NCI-H2081 (cell line): ENCODE measurements at regions not wholly inside any gene's neighbourhood (a gene's known extent, or its start where the extent isn't known, plus 50 kb on each side); places are given as distances from the start of the nearest gene placed in this dataset.
A peak's percentile ranks its signal among the peaks of the same experiment; 100 is the strongest.

Experiments
- DNase-seq, 2 experiments: peaks; one replicate each; lab custom pipeline; 2025; lab: John Stamatoyannopoulos, UW

DNA sequence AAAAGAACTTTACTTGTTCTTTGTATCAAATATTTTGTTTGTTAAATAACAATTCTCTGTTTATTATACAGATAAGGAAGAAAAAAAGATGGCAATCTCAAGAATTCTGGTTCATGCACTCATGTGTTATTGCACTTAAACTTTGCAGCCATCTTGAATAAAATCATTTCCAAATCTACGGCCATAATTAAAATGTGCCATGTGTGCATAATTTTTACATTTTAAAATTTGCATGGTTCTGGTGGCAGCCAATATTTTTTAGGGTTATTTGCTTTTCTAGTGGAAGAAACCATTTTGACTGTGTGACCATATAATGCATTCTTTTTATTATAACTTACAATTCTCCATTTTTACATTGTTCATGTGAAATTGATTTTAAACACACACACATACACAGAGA lies 1518.1 kb upstream of the ZEB2 start:
- no peak for DNase-seq

DNA sequence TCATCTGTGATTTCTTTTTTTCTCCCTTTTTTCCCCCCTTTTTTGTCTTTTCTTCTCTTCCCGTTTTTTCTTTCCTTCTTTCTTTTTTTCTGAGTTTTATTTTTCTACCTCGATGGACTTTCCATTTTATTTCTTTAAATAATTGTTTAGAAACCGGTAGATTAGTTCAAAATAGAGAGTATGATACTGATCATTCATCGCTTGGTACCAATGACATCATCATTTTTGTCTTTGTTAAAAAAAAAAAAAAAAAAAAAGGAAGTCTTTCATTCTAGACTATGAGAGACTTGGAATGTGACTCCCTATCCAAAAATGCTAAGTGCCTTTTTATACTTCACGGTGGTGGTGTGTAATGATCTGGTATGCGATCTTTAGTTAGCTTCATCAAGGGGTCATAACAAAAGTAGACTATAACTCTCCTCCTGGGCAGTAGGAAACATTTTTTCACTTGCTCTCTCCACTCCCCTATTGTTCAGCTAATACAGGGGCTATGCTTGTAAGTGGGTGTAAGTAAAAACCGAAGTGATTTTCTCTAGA lies 1517.5 kb upstream of the ZEB2 start:
- DNase-seq, result no peak

DNA sequence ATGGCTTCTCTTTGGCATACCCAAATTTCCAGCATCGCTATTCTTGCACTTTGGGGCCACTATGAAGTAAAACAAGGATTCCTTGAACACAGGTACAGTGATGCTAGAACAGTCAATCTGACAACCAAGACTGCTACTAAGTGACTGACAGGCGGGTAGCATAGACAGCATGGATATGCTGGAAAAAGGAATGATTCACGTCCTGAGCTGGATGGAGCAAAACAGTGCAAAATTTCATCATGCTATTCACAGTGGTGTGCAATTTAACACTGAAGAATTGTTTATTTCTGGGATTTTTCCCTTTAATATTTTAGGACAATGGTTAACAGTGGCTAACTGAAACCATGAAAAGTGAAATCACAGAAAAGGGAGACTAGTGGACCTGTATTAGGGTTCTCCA lies 1511.2 kb upstream of the ZEB2 start:
- no peak for DNase-seq

DNA sequence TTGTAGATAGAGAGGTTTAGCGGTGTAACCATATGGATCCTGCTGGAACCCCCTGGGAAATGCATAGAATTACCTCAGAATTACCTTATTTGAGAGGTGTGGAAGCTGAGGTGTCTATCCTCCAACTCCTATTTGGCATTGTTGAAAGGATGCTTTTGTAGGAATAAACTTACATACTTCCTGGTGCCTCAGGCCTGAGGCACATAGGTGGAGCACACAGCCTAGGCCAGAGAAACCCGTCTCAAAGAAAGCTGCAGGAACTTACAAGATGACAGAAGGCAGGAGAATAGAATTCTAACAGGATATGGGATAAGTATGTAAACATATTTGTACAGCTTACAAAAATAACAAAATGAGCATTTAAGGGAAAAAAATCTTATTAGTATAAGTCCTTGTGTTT lies 1507.2 kb upstream of the ZEB2 start:
- DNase-seq, result no peak

DNA sequence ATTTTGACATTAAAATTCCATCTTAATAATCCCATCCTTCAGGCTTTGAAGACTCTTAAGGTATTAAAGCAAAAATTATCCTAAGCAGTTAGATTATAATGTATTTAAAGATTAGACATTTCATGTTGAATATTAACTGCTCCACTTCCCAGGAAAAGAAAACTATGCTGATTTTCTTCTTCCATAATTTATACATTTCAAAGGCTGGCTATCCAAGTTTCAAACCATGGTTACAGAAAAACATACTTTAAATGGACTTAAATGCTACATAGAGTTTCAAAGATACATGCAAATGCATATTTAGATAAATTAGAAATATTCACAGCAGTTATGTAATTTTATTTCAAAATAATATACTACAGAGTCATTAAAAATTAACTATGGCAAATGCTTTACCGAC lies 1505.6 kb upstream of the ZEB2 start:
- no peak for DNase-seq

DNA sequence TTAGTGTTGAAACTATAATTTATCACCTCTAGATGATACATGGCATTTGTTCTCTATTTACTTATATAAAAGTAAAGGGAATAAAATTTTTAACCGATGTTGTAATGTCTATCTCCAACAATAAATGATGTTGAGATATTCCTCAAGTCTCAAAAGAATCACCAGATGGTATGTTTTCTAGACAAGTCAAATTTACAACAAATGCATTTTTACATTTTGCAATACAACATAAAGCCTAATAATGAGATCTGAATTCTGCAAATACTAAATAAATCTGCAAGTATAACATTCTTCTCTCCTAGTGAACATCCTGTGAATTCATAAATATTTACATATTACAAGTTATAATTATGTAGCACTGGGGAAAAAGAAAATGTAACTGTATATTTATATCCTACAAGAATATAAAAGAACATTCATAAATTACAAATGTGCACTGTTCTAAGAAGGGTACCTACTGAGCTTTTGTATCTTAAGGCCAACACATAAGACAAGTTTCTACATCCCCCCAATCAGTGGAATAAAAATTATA lies 1504.4 kb upstream of the ZEB2 start:
- no peak for DNase-seq

DNA sequence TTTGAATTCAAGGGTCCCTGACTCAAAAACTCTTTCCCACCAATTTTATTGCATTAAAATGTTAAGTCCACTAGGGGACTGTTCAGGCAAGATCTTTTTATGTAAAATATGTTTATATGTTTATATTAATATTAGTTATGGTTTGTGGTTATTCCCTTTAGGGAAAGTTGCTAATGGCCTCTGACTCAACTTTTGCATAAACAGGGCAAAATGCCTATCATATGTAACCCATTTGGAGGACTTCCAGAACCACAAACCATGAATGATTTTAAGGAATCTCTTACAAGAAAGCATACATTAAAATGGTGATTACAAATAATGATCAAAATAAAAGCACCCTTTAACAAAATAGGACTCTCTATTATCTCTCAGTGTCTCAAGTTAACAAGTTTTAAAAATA lies 1484.5 kb upstream of the ZEB2 start:
- DNase-seq, result no peak

DNA sequence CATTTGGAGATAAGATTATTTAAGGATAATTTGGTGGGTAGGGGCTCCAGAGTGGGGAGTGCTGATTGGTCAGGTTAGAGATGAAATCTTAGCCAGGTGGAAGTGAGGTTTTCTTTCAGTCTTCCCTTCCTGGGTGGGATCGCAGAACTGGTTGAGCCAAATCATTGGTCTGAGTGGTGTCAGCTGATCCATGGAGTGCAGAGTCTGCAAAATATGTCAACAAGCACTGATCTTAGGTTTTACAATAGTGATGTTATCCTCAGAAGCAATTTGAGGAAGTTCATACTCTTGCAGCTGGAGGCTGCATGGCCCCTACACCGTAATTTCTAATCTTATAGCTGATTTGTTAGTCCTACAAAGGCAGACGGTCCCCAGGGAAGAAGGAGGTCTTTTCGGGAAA lies 1483.4 kb upstream of the ZEB2 start:
- no peak for DNase-seq

DNA sequence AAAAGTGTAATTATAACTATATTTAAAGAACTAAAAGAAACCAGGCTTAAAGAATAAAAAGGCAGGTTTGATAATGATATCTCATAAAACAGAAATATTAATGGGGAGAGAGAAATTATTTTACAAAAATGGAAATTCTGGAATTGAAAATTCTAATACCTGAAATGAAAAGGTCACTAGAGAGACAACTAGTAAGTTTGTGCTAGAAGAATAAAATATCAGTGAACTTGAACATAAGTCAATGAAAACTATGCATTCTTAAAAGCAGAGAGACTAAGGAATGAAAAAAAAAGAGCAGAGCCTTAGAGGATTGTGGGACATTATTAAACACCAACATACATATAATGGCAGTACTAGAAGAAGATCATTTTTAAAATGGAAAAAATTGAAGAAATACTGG lies 1475.0 kb upstream of the ZEB2 start:
- no peak for DNase-seq

DNA sequence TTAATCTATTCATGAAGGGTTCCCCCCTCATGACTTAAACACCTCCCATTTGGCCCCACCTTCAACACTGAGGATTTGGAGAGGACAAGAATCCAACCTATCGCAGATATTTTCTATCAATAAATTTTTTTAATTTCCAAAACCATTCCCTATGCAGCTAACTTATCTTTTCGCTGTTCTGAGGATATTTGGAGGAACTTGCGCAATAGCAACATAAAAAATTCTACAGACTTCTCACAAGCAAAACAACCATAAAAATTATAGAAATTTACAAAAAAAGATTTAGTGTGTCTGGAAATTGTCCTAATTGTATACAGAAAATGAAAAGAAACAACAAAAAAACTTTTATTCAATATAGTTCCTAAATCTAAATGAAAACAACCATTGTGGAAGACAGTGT lies 1472.7 kb upstream of the ZEB2 start:
- no peak for DNase-seq

DNA sequence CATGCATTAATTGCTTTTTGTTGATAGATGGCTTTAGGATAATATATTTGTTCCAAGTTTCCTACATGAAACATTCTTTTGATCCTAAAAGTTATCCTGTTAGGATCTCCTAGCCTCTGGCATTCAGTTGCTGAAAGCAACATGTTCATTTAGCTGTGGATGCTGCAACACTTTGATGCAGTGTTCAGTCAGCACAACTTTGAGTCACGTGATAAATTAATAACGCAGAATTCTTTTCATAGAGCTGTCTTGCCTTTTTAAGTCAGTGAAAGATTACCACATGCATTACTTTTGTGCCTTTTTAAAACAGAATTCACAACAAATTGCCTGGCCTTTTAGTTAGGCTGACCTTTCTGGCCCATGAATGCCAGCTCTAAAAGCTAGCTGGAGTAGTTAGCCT lies 1467.9 kb upstream of the ZEB2 start:
- no peak for DNase-seq

DNA sequence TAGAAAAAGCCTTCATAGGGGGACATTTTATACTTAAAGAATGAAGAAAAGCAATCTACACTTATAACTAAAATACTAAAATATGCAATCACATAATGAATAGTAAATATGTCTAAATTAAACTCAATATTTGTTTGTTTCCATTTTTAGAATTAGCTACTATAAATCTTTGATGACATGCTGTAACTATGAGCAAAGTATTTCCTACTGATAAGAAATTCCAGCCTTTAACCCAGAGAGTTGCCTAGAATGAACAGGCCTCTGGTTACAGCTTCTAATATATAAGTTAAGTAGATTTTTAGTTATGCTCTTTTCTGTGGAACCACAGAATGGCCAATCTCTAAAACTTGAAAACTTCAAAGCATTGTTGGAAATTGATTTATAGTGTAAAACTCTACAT lies 1465.6 kb upstream of the ZEB2 start:
- DNase-seq, result no peak

DNA sequence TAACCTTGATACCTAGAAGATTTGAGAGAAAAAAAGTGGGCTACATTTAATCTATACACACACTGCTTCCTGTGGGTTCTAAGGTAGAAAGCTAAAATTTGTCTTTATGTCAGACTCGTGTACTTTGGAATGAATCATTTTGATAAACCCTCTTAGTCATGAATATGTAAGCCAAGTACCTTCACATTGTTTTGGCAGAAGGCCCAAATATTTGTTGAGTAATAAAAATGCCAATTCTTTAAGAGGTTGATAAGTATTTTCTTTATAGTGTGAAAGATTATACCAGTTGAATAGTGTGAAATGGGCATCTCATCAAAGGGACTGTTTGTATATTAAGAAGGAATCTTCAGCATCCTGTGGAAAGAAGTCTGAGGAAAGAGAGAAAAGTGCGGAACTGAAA lies 1464.7 kb upstream of the ZEB2 start:
- DNase-seq, result peak in 1 of 2 experiments; percentile 22

DNA sequence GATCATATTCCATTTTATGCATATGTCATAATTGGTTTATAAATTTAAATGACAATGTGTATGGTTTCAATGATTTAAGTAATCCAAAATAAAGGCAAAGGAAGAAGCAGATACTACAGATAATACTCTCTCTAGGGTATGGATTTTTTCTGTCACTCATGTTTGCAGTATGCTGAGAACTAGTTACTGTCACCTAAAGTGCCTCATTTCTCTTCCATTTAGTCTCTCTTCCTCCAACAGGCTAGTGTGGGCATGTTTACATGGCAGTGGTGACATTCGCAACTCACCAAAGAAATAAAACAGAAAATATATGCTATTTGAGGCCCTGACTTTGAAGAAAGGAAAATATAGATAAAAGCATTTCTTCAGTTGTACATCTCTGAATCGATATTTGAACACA lies 1460.4 kb upstream of the ZEB2 start:
- DNase-seq, result no peak

DNA sequence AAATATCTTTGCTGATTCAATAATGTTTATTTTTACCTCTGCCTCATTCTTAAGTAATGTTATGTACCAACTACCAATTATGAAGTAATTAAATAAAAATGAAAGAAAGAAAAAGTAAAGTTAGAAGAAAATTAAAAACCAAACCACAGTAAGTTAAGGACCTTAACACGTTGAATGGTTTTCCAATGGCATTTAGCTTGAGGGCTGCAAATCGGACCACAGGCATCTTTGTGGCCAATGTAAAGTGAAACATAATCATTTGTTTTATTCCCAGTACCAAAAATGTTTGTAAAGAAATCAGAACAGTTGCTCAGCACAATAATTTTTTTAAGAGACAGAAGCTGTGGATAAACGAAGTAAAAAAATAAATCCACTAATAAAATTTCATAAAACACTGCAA lies 1455.5 kb upstream of the ZEB2 start:
- no peak for DNase-seq

DNA sequence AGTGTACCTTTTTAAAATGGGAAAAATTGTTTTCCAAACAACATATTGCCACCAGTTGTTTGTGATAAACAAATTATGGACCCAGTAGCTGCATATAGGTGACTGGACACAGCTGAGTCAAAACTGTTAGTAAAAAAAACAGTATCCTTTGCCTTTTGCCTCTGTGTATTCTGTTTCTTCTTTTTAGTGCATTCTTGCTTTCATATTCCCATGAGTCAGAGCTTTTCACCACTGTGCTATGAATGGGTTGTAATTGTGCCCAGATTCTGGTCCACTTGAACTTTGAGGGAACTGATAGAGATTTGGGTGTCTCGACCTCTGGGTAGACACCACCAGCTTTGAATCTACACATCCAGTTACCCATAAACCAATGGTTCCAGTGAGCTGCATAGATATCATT lies 1441.9 kb upstream of the ZEB2 start:
- no peak for DNase-seq

DNA sequence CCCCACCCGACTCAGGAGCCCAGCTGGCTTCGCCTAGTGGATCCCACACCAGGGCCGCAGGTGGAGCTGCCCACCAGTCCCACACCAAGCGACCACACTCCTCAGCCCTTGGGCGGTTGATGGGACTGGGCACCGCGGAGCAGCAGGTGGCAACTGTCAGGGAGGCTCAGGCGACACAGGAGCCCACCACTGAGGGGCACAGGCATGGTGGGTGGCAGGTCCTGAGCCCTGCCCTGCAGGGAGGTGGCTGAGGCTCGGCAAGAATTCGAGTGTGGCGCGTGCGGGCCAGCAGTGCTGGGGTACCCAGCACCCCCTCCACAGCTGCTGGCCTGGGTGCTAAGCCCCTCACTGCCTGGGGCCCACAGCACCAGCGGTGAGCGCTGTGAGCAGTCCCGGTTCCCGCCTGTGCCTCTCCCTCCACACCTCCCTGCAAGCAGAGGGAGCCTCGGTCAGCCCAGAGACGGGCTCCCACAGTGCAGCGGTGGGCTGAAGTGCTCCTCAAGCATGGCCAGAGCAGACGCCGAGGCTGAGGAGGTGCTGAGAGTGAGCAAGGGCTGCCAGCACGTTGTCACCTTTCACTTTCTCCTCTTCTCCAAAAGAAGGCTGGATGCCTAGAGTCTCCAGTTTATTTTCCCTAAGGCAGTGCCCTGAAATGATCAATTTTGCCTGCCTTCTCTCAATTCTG lies 1440.7 kb upstream of the ZEB2 start:
- DNase-seq, result no peak

DNA sequence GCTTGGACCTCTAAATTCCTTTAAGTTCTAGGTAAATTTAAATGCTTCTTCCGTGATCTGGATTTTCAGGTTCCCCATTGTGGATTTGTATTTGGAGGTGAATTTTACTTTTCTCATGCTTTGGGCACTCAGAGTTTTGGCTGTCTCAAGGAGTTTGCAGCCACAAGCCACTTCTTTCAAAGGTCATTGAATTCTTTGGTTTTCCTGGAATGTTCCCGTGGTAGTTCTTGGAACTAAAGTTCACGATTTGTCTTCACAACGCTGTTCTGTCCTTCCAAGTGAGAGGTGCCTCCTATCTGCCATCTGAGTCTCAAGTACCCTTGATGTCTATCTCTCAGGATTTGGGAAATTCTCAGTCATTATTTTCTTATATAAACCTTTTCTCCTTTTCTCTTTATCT lies 1438.7 kb upstream of the ZEB2 start:
- DNase-seq, result no peak

DNA sequence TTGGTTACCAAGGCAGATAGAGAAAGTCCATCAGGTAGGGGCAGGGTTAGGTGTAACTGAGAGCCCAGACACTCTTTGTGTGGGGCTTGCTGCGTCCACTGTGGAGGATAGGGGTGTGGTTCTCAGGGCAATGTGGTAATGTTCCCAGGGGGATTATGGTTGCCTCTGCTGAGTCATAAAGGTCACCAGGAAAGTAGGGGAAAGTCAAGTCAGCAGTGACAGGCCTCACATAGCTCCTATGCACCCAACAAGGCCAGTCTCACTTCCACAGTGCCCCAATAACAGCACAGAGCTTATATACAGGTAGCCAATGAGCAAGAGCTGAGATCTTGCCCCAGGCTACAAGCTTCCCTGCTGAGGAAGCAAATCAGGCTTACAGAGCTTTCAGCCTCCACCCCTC lies 1438.0 kb upstream of the ZEB2 start:
- no peak for DNase-seq

DNA sequence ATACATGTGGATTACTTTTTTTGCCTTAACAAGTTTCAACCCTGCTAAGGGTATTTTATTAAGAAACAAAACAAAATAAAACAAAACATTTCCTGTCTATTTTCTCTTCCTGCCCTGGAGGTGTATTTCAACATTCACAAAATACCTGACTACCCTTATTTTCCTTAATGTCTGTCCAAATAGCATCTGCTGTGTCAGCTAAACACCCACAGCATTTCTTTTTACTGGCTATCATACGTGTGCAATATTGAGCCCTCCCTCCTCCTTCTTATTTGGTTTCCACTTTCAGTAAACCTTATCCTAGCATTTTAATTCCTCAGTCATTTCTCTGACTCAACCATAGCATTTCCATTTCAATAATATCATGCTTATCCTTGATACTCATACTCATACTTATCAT lies 1420.0 kb upstream of the ZEB2 start:
- DNase-seq, result peak in 1 of 2 experiments; percentile 14

DNA sequence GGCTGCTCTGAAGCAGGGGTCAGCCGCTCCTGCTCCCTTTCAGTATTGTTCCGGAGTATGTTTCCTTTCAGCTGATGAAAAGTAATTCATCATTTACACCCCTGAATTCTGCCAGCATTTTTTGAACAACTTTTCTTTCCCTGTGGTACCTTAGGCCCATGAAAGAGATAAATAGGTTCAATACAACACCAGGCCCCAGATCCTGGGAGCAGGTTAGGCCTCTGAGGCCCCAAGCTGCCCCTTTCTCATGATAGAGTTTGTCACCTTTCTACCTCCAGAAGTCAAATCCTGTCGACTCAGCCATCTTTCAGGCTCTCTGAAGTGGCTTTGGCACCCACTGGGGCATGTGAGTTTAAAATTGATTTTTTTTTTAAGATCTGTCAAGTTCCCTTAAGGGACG lies 1415.1 kb upstream of the ZEB2 start:
- no peak for DNase-seq

DNA sequence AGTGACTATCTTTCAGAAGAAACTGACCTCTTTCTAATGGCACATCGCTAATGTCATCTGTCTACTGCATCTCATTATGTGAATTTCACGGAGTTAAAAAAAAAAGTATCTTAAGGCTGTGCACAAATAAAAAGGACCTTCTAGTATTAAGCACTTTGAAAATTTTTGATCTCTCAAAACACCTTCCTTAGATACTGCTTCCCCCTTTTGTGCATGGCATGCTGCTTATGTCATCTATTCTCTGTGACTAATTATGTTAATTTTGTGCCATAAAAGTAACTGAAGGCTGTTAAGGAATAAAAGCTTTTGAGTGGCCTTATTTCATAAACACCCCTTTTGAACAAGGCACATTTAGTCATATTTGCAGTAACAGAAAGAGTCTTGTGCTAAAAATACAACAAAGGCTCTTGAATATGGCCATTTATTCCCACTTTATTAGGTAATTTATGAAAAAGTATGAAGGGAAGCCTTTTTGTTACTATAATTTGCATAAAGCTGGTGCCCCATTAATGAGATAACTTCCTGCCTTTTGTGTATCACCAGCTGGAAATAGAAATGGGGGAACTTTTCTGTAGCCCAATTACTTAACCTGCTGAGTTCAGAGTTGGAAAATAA lies 1412.0 kb upstream of the ZEB2 start:
- peak; percentile 45 to 86 for DNase-seq

DNA sequence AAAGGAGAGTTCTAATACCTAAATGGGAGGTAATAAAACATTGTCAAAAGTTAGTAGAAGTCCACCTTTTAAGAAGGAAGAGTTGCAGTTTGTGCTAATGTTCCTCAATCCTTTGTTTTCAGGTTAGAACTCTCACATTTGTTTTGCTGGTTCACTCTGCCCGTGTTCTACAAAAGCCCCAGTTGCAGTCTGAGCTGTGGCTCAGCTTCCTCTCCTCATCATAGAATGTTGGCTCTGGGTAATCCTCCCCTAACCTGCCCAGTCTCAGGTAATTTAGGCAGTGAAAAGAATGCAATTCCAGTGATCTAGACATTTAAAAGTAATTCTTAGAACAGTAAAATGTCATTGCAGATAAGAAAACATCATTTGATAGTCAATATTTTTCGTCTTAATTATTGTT lies 1410.4 kb upstream of the ZEB2 start:
- DNase-seq, result peak in 1 of 2 experiments; percentile 19
